HUES6 (cell line): ENCODE measurements at regions not wholly inside any gene's neighbourhood (a gene's known extent, or its start where the extent isn't known, plus 50 kb on each side); places are given as distances from the start of the nearest gene placed in this dataset.

Experiments used
- H3K27ac ChIP-seq: 2 replicates; pipeline ENCODE4 v1.7.0; 2013; ENCODE audit warnings: low read depth, mild to moderate bottlenecking, low read length, inconsistent platforms
- H3K27me3 ChIP-seq: 2 replicates; pipeline ENCODE4 v1.6.1; 2013; ENCODE audit warnings: low read length; ENCODE audit not compliant: control insufficient read depth, insufficient read depth
- H3K36me3 ChIP-seq: 2 replicates; pipeline ENCODE4 v1.6.1; 2013; ENCODE audit warnings: low read length; ENCODE audit not compliant: control insufficient read depth, insufficient read depth
- H3K4me1 ChIP-seq: 2 replicates; pipeline ENCODE4 v1.6.1; 2013; ENCODE audit warnings: low read length; ENCODE audit not compliant: control insufficient read depth, insufficient read depth
- H3K4me3 ChIP-seq: 2 replicates; pipeline ENCODE4 v1.5.1; 2013; ENCODE audit warnings: low read depth, low read length
- H3K9ac ChIP-seq: one replicate; pipeline ENCODE4 v1.6.1; 2013; ENCODE audit warnings: mild to moderate bottlenecking, low read length
- H3K9me3 ChIP-seq: 2 replicates; pipeline ENCODE4 v1.6.1; 2013; ENCODE audit warnings: low read depth, low read length; ENCODE audit not compliant: control insufficient read depth, insufficient read depth

DNA sequence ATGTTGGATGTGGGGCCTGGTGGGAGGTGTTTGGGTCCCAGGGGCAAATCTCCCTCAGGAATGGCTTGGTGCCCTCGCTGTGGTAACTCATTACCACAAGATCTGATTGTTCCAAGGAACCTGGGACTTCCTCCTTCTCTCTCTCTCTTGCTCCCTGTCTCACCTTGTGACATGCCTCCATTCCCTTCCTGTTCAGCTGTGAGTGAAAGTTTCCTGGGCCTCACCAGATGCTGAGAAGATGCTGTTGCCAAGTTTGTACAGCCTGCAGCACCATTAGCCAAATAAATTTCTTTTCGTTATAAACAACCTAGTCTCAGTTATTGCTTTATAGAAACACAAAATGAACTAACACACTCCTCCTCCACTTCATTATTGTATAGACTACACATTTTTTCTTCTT is 759.8 kb upstream of the MDGA2 start:
- H3K4me1 ChIP-seq, result no peaks in the 10 kb centered on the region
- H3K4me3 ChIP-seq, result no peak overlapping the region
- no peaks in the 10 kb centered on the region for H3K9me3 ChIP-seq
- H3K9ac ChIP-seq, result no peak overlapping the region
- no peak overlapping the region for H3K27ac ChIP-seq
- no peaks in the 10 kb centered on the region for H3K36me3 ChIP-seq
- no peaks in the 10 kb centered on the region for H3K27me3 ChIP-seq

DNA sequence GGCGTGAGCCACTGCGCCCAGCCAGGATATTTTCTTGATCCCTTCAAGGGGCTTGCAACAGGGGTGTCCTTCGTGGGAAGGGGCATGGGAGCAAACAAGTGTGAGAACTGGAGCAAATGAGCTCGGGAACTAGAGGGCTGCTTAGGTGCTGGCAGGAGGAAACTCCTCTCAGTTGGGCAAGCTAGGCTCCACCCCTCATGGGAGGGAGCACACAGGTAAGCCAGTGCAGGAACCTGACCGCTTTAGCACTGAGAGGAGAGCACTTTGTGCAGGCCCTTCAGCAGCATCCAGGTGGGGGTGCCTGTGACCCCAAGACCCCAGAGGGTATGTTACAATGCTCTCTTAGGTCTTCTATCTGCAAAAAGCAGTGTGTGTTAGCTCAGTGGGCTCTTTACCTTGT is 755.4 kb upstream of the MDGA2 start:
- no peak overlapping the region for H3K9ac ChIP-seq
- H3K4me1 ChIP-seq, result no peaks in the 10 kb centered on the region
- no peaks in the 10 kb centered on the region for H3K9me3 ChIP-seq
- H3K27me3 ChIP-seq, result no peaks in the 10 kb centered on the region
- no peak overlapping the region for H3K27ac ChIP-seq
- no peaks in the 10 kb centered on the region for H3K36me3 ChIP-seq
- no peak overlapping the region for H3K4me3 ChIP-seq

DNA sequence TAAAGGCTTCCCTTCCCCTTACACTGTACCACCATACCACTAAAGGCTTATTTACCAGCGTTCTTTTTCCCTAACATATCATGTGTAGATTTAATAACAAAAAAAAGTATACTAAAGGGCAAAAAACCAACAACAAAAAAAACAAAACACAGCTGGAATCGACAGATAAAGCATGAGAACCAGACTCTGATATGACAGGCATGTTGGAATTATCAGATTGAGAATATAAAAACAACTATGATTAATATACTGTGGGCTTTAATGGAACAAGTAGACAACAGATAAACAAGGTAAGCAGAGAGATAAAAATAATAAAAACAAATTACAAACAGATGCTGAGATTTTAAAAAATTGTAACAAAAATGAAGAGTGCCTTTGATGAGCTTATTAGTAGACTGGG is 754.1 kb upstream of the MDGA2 start:
- no peak overlapping the region for H3K4me3 ChIP-seq
- no peaks in the 10 kb centered on the region for H3K36me3 ChIP-seq
- H3K9ac ChIP-seq, result no peak overlapping the region
- no peaks in the 10 kb centered on the region for H3K27me3 ChIP-seq
- no peak overlapping the region for H3K27ac ChIP-seq
- no peaks in the 10 kb centered on the region for H3K9me3 ChIP-seq
- H3K4me1 ChIP-seq, result no peaks in the 10 kb centered on the region

DNA sequence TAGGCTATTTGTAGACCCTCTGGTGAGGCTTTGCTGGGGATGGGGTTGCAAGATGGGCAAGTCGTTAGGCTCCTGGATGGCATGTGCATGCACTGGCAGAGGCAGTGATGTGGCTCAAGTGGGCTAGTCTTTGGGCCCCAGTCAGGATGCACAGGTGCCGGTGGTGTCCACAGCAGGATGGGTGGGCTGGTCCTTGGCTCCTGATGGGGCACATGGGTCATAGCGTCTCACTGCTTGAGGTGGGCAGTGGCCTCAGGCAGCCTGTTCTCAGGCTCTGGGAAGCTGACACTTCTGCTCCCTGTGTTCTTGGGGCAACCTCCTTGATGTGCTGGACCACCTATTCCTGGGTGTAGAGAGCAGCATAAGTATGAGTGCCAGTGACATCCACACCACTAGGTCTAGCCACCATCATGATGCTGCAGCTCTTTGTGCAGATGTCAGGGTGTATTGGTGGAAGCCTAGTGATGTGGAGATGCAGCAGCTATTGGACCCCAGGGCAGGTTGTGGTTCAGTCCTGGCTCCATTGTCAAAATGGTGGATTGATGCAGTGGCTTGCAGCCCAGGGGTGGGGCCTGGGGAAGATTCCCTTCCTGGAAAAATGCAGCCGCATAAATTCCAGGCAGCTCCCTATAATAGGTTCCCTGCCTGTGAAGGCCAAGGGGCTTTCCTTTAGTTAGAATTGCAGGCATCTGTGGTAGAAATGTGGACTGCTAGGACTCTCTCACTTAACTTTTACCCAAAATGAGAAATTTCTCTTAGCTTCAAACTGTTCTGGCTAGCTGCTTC is 742.5 kb upstream of the MDGA2 start:
- Histone ChIP-seq H3K9ac (no peak overlapping the region), H3K4me1 (peaks cover 4% of the 10 kb centered on the region; the same call in 1 of the 2 replicates)

DNA sequence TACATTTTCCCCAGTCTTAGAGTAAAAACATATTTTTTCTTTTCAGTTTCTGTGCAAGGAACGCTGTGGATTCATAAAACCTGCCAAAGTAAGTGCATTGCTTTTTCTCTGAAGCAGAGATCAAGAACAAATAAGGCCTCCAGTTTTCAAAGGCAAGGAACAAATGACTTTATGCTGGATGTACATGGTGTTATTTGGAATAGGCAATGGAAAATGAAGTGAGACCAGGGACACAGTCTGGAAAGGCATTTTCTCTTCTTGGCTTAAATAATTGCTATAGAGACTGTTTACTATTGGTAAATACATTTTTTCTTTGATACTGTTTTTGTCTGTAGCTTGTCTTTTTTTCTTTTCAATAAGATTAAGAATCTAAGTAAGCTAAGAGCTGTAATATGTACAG is 725.9 kb upstream of the MDGA2 start:
- Histone ChIP-seq H3K36me3 (no peaks in the 10 kb centered on the region), H3K4me1 (peaks cover 3% of the 10 kb centered on the region; the same call in 1 of the 2 replicates), H3K27ac (no peak overlapping the region), H3K9me3 (no peaks in the 10 kb centered on the region; the same call in 1 of the 2 replicates), H3K4me3 (no peak overlapping the region), H3K9ac (no peak overlapping the region), H3K27me3 (no peaks in the 10 kb centered on the region)

More for the DNA sequence above, 742.5 kb upstream of the MDGA2 start:
- H3K27me3 ChIP-seq, result no peaks in the 10 kb centered on the region
- no peak overlapping the region for H3K4me3 ChIP-seq
- H3K27ac ChIP-seq, result no peak overlapping the region
- H3K9me3 ChIP-seq, result peaks cover 8% of the 10 kb centered on the region
- H3K36me3 ChIP-seq, result no peaks in the 10 kb centered on the region

DNA sequence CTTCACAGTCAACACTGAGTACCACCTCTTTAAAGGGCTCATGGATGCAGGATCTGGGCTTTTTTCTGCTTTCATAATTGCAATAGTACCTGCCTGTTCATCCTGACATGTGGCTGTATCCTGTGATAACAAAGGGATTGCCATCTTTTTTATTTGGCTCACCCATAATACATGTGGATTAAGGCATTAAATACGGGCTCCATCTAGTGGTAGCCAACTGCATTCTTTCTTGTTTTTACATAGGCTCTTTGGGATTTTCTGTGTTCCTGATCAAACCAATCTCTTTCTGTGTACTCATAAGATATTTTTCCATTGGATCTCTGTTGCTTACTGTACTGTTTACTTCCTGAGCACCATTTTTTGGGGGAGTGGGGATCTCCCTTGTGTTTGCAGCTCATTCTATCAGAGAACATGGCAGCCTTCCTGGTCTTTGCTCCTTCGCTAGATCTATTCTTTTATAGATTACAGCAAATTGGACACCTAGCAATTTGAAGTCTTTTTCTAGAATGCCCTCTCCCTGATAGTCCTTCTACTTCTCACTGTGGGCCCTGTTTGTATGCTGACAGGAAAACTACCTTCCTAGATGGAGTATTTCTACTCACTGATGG is 723.4 kb upstream of the MDGA2 start:
- H3K4me1 ChIP-seq, result peaks cover 7% of the 10 kb centered on the region; the same call in 1 of the 2 replicates
- H3K4me3 ChIP-seq, result no peak overlapping the region
- no peaks in the 10 kb centered on the region for H3K9me3 ChIP-seq
- no peak overlapping the region for H3K27ac ChIP-seq
- H3K9ac ChIP-seq, result no peak overlapping the region
- no peaks in the 10 kb centered on the region for H3K36me3 ChIP-seq
- no peaks in the 10 kb centered on the region for H3K27me3 ChIP-seq

DNA sequence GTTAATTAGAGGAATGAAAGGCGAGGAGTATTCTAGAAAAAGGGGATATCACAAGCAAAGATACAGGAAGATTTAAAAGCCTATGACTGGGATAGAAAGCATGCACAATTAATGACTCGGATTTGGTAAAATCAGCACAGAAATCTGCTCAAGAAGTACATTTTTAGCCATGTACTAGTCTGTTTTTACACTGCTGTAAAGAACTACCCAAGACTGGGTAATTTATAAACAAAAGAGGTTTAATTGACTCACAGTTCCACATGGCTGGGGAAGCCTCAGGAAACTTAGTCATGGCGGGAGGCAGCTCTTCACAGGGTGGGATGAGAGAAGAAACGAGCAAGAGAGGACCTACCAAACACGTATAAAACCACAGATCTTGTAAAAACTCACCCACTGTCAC is 716.3 kb upstream of the MDGA2 start:
- H3K27ac ChIP-seq, result no peak overlapping the region
- H3K9me3 ChIP-seq, result no peaks in the 10 kb centered on the region
- no peak overlapping the region for H3K9ac ChIP-seq
- no peaks in the 10 kb centered on the region for H3K27me3 ChIP-seq
- H3K4me3 ChIP-seq, result no peak overlapping the region
- peaks cover 4% of the 10 kb centered on the region; the same call in 1 of the 2 replicates for H3K4me1 ChIP-seq
- no peaks in the 10 kb centered on the region for H3K36me3 ChIP-seq

DNA sequence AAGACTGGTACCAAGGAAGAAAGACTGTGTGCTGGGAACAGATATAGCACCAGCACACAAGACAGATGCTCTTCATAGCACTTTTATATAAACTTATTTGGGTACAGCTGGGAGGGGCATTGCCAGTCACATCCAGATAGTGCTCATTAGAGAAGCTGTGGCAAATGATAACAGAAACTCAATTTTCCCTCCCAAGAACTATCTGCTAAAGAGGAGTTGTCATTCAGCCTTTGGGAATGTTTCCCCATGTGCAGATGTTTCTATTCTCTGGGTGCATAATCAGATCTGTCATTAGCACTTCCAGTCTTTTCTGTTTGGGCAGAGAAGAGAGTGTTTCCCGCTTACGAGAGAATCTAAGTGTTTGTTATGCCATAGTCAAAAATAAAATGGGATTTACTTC is 714.9 kb upstream of the MDGA2 start:
- Histone ChIP-seq H3K27ac (no peak overlapping the region), H3K4me3 (no peak overlapping the region), H3K27me3 (no peaks in the 10 kb centered on the region), H3K9me3 (no peaks in the 10 kb centered on the region), H3K9ac (no peak overlapping the region), H3K4me1 (peaks cover 4% of the 10 kb centered on the region; the same call in 1 of the 2 replicates), H3K36me3 (no peaks in the 10 kb centered on the region)

DNA sequence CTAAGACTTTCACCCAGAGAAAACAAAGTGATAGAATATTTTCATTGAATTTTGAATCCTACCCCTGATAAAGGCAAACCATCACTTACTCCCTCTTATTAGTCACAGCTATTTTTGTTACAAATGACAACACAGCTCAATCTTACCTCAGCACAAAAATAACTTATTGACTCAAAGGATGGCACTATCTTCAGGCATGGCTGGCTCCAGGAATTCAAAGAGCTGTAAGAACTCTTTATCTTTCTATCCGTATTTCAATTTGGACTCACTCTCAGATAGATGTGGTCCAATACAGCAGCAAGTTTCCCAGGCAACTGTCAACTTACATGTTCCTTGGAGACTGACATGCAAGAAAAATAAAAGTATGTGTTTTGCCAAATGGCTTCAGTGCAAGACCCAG is 709.4 kb upstream of the MDGA2 start:
- no peaks in the 10 kb centered on the region for H3K27me3 ChIP-seq
- H3K4me1 ChIP-seq, result no peaks in the 10 kb centered on the region
- no peaks in the 10 kb centered on the region for H3K36me3 ChIP-seq
- no peaks in the 10 kb centered on the region for H3K9me3 ChIP-seq
- H3K4me3 ChIP-seq, result no peak overlapping the region
- H3K9ac ChIP-seq, result no peak overlapping the region
- H3K27ac ChIP-seq, result no peak overlapping the region

DNA sequence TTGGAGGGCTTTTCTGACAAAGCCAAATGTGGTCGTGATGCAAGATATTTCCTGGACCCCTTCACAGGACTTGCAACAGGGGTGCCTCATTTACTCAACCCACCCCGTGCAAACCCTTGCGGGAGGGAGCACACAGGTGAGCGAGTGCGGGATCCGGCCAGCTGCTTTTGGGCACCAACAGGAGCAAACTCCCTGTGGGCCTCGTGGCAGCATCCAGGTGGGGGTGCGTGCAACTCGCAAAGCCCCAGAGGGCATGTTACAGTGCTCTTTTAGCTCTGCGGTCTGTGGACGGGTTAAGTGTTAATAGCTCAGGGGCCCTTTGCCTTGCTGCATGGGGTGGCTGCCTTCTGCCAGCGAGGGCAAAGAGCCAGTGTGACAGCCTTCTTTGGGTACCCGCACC is 707.6 kb upstream of the MDGA2 start:
- Histone ChIP-seq H3K4me1 (no peaks in the 10 kb centered on the region), H3K9me3 (no peaks in the 10 kb centered on the region), H3K27ac (no peak overlapping the region), H3K36me3 (no peaks in the 10 kb centered on the region), H3K9ac (no peak overlapping the region), H3K27me3 (no peaks in the 10 kb centered on the region), H3K4me3 (no peak overlapping the region)

DNA sequence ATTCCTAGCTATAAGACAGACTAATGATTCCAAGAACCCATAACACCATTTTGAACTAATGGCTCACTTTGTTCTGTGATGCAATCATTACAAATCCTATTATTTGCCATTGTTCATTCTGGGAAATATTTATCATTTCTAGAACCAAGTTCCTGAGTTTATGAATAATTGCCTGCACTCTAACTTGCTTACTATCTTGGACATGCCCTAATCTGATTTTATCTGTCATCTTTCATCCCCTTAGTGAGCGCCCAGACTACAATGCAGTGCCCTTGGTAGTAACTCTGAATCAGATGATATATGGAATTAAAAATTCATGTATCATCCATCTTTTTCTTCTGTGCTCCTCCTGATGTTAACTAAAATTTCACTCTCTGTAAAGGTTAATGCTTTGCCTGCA is 703.1 kb upstream of the MDGA2 start:
- Histone ChIP-seq H3K27ac (no peak overlapping the region), H3K4me3 (no peak overlapping the region), H3K9ac (no peak overlapping the region), H3K36me3 (no peaks in the 10 kb centered on the region), H3K4me1 (no peaks in the 10 kb centered on the region), H3K27me3 (no peaks in the 10 kb centered on the region), H3K9me3 (no peaks in the 10 kb centered on the region)
